ENCODE measurements at regions not wholly inside any gene's neighbourhood (a gene's known extent, or its start where the extent isn't known, plus 50 kb on each side); places are given as distances from the start of the nearest gene placed in this dataset.

GRCh38 chr3:86333636-86334035, 657.3 kb downstream of the VGLL3 start (continued):
- TF ChIP-seq E2F6 (IDR thresholded peaks at IDR 0.05; ENCODE audit: borderline replicate concordance, low read depth) (no peak), POLR2A (IDR thresholded peaks at IDR 0.05; ENCODE audit: low read length) (no peak), ELK1 (IDR thresholded peaks at IDR 0.05; ENCODE audit: low read depth, low read length) (no peak), FOSB (CRISPR knock-in tag; IDR thresholded peaks at IDR 0.05) (no peak), NFE2L2 (conservative IDR thresholded peaks at IDR 0.05; ENCODE audit: low read length) (no peak)

GRCh38 chr3:86303935-86304334, 687.0 kb downstream of the VGLL3 start:
- Histone ChIP-seq H3K4me2 (no peak overlapping the region), H3K27ac (no peak overlapping the region), H3K9me3 (no peaks in the 10 kb centered on the region), H3K4me1 (no peaks in the 10 kb centered on the region), H3K4me3 (no peak overlapping the region)
- ATAC-seq (no peak), DNase-seq (ENCODE audit: low read depth in 1 of 2, low spot score in 1 of 2) (no peak), FAIRE-seq (no peak)
- WGBS (ENCODE audit: missing lambda C conversion rate) = 23% methylated on average over 1 of the region's 1 CpG
- CTCF ChIA-PET = no interaction called here
- TF ChIP-seq ZFP36 (IDR thresholded peaks at IDR 0.05; ENCODE audit: borderline replicate concordance, partially characterized antibody) (no peak), RFX5 (IDR thresholded peaks at IDR 0.05) (no peak), E2F6 (IDR thresholded peaks at IDR 0.05; ENCODE audit: borderline replicate concordance, low read depth) (no peak), RNF2 (IDR thresholded peaks at IDR 0.05; ENCODE audit: borderline replicate concordance, low read depth) (no peak), ESRRA (IDR thresholded peaks at IDR 0.05; ENCODE audit: borderline replicate concordance, low read length) (no peak), ATOH8 (CRISPR knock-in tag; IDR thresholded peaks at IDR 0.05; ENCODE audit: low read depth) (no peak), ZNF302 (CRISPR knock-in tag; IDR thresholded peaks at IDR 0.05) (no peak), PHF8 (IDR thresholded peaks at IDR 0.05; ENCODE audit: borderline replicate concordance, low read depth) (no peak)
- POLR2A ChIA-PET = no interaction called here

- Histone ChIP-seq H3K4me2 (no peak overlapping the region), H3K4me3 (no peak overlapping the region), H3K27ac (no peak overlapping the region), H3K4me1 (no peaks in the 10 kb centered on the region), H3K9me3 (no peaks in the 10 kb centered on the region)
- no peak for DNase-seq (ENCODE audit: low read depth in 1 of 2, low spot score in 1 of 2)
- WGBS (ENCODE audit: missing lambda C conversion rate) = 46% methylated on average over 18 of the region's 30 CpGs
- TF ChIP-seq MYC (IDR thresholded peaks at IDR 0.05; ENCODE audit: borderline replicate concordance, low read length) (no peak), CBX2 (IDR thresholded peaks at IDR 0.05; ENCODE audit: borderline replicate concordance, low read depth) (no peak), CHD2 (IDR thresholded peaks at IDR 0.05; ENCODE audit: low read length, partially characterized antibody) (no peak), BCL3 (IDR thresholded peaks at IDR 0.05) (no peak), ZSCAN20 (CRISPR knock-in tag; IDR thresholded peaks at IDR 0.05) (no peak), RNF2 (IDR thresholded peaks at IDR 0.05; ENCODE audit: borderline replicate concordance, low read depth) (no peak), RARB (CRISPR knock-in tag; IDR thresholded peaks at IDR 0.05) (no peak), JUN (IDR thresholded peaks at IDR 0.05) (no peak), SREBF2 (IDR thresholded peaks at IDR 0.05) (no peak)
- CTCF ChIA-PET = no interaction called here
- POLR2A ChIA-PET = no interaction called here
- ATAC-seq = no peak
- no peak for FAIRE-seq
Observed at GRCh38 chr3:86282106-86282787, 708.7 kb downstream of the VGLL3 start.

Data from A549 (cell line).